Spleen (tissue), 7 donors: ENCODE measurements at regions not wholly inside any gene's neighbourhood (a gene's known extent, or its start where the extent isn't known, plus 50 kb on each side); places are given as distances from the start of the nearest gene placed in this dataset.
"Not testable (repeated sequence)": the region's sequence is repeated elsewhere in the genome, so short reads cannot be mapped to it uniquely, and the experiment has no call there.

Source experiments
- POLR2A ChIP-seq, 3 donors: fragments of 450-650 bp; IDR thresholded peaks; one replicate each; pipeline ENCODE4 v1.5.1; 2017; ENCODE audit warnings: antibody characterized with exemption in 3 of 3, mild to moderate bottlenecking in 1 of 3
- TF ChIP-seq, protein P1 (sequence below), 11 experiments: fragments of 200-600 bp in 7 of 11; fragments of 450-650 bp in 4 of 11; sonication (generic) in 4 of 11; IDR thresholded peaks in 8 of 11; conservative IDR thresholded peaks in 3 of 11; 1 replicate in 7 of 11; 2 replicates in 4 of 11; pipeline versions ENCODE4 v1.4.0 to v1.8.0; 2016 to 2021; ENCODE audit warnings: antibody characterized with exemption in 11 of 11, inconsistent platforms in 4 of 11, mild to moderate bottlenecking in 1 of 11
- donor health status: DM: no; HTN: no; CAD: no; lungs with moderate emphysema.
- donor health status: DM: no; HTN: no; CAD: no.
- donor health status: DM: no; HTN: no; CAD: no.

DNA sequence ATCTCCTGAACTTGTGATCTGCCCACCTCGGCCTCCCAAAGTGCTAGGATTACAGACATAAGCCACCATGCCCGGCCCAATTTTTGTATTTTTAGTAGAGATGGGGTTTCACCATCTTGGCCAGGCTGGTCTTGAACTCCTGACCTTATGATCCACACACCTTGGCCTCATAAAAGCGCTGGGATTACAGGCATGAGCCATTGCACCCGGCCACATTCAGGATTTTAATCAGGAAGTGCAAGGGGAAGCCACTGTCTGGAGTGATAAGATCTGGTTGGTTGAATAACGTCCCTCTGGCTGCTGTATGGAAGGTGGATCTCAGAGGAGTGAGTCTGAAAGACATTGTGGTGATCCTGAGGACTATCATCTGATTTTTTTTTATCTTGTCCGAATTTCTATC is 196.3 kb upstream of the ARL4C start:
- not testable (repeated sequence) for TF ChIP-seq POLR2A (IDR thresholded peaks at IDR 0.05)
- TF ChIP-seq, protein P1, sequence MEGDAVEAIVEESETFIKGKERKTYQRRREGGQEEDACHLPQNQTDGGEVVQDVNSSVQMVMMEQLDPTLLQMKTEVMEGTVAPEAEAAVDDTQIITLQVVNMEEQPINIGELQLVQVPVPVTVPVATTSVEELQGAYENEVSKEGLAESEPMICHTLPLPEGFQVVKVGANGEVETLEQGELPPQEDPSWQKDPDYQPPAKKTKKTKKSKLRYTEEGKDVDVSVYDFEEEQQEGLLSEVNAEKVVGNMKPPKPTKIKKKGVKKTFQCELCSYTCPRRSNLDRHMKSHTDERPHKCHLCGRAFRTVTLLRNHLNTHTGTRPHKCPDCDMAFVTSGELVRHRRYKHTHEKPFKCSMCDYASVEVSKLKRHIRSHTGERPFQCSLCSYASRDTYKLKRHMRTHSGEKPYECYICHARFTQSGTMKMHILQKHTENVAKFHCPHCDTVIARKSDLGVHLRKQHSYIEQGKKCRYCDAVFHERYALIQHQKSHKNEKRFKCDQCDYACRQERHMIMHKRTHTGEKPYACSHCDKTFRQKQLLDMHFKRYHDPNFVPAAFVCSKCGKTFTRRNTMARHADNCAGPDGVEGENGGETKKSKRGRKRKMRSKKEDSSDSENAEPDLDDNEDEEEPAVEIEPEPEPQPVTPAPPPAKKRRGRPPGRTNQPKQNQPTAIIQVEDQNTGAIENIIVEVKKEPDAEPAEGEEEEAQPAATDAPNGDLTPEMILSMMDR (IDR thresholded peaks at IDR 0.05 in 8 of 11, conservative IDR thresholded peaks at IDR 0.05 in 3 of 11): not testable (repeated sequence)
